ENCODE measurements at regions not wholly inside any gene's neighbourhood (a gene's known extent, or its start where the extent isn't known, plus 50 kb on each side); places are given as distances from the start of the nearest gene placed in this dataset.

- POLR2A ChIA-PET, result no interaction called here
- peaks cover 0 to 3% (median 0%) of the 10 kb centered on the region in 5 donors for H3K27me3 Mint-ChIP-seq
- no peak overlapping the region for H3K27ac Mint-ChIP-seq
- H3K4me3 Mint-ChIP-seq, result no peak overlapping the region
- H3K36me3 Mint-ChIP-seq, result no peaks in the 10 kb centered on the region
- peaks cover 0 to 4% (median 0%) of the 10 kb centered on the region in 9 donors for H3K9me3 Mint-ChIP-seq
- ATAC-seq, result no peak
- H3K4me1 Mint-ChIP-seq, result no peaks in the 10 kb centered on the region
- DNase-seq, result no peak
Measured at GRCh38 chr5:8598356-8598755, 729.4 kb downstream of the MTRR start.

- POLR2A ChIA-PET, result no interaction called here
- Mint-ChIP-seq H3K4me1 (no peaks in the 10 kb centered on the region), H3K9me3 (peaks cover 0 to 4% (median 0%) of the 10 kb centered on the region in 9 donors), H3K27me3 (peaks cover 0 to 3% (median 0%) of the 10 kb centered on the region in 5 donors), H3K36me3 (no peaks in the 10 kb centered on the region), H3K27ac (no peak overlapping the region), H3K4me3 (no peak overlapping the region)
- ATAC-seq, result no peak
- DNase-seq, result no peak
Measured at GRCh38 chr5:8598996-8599395, 730.0 kb downstream of the MTRR start.

GRCh38 chr5:8600843-8601242 is 731.9 kb downstream of the MTRR start:
- Mint-ChIP-seq H3K4me3 (no peak overlapping the region), H3K4me1 (no peaks in the 10 kb centered on the region), H3K27ac (no peak overlapping the region), H3K36me3 (no peaks in the 10 kb centered on the region), H3K9me3 (peaks cover 0 to 3% (median 0%) of the 10 kb centered on the region in 9 donors), H3K27me3 (peaks cover 0 to 3% (median 0%) of the 10 kb centered on the region in 5 donors)
- no peak for DNase-seq
- POLR2A ChIA-PET, result no interaction called here
- ATAC-seq, result no peak

GRCh38 chr5:8601831-8602354 is 732.9 kb downstream of the MTRR start:
- Mint-ChIP-seq H3K9me3 (peaks cover 0 to 3% (median 0%) of the 10 kb centered on the region in 9 donors), H3K27ac (no peak overlapping the region), H3K4me3 (no peak overlapping the region), H3K36me3 (no peaks in the 10 kb centered on the region), H3K4me1 (no peaks in the 10 kb centered on the region), H3K27me3 (peaks cover 0 to 3% (median 0%) of the 10 kb centered on the region in 5 donors)
- ATAC-seq (no peak), DNase-seq (no peak)
- POLR2A ChIA-PET, result no interaction called here

GRCh38 chr5:8606231-8606630 is 737.3 kb downstream of the MTRR start:
- H3K27me3 Mint-ChIP-seq, result peaks cover 0 to 3% (median 0%) of the 10 kb centered on the region in 5 donors
- peaks cover 0 to 5% (median 0%) of the 10 kb centered on the region in 9 donors for H3K9me3 Mint-ChIP-seq
- POLR2A ChIA-PET, result no interaction called here
- DNase-seq (no peak), ATAC-seq (no peak)
- no peak overlapping the region for H3K4me3 Mint-ChIP-seq
- no peaks in the 10 kb centered on the region for H3K4me1 Mint-ChIP-seq
- H3K27ac Mint-ChIP-seq, result no peak overlapping the region
- no peaks in the 10 kb centered on the region for H3K36me3 Mint-ChIP-seq

GRCh38 chr5:8611067-8611466 is 742.1 kb downstream of the MTRR start:
- Mint-ChIP-seq H3K9me3 (peaks cover 0 to 21% (median 2%) of the 10 kb centered on the region in 9 donors), H3K36me3 (no peaks in the 10 kb centered on the region), H3K4me3 (no peak overlapping the region), H3K27ac (no peak overlapping the region), H3K27me3 (peaks cover 0 to 1% (median 0%) of the 10 kb centered on the region in 5 donors), H3K4me1 (peaks cover 0 to 3% (median 0%) of the 10 kb centered on the region in 4 donors)
- POLR2A ChIA-PET, result no interaction called here
- ATAC-seq (no peak), DNase-seq (no peak)

- Mint-ChIP-seq H3K36me3 (no peaks in the 10 kb centered on the region), H3K9me3 (peaks cover 0 to 25% (median 2%) of the 10 kb centered on the region in 9 donors), H3K4me3 (no peak overlapping the region), H3K27me3 (peaks cover 0 to 1% (median 0%) of the 10 kb centered on the region in 5 donors), H3K4me1 (peaks cover 0 to 3% (median 0%) of the 10 kb centered on the region in 4 donors), H3K27ac (no peak overlapping the region)
- POLR2A ChIA-PET, result no interaction called here
- ATAC-seq, result no peak
- no peak for DNase-seq
Measured at GRCh38 chr5:8613078-8613685, 744.2 kb downstream of the MTRR start.

- ATAC-seq, result no peak
- Mint-ChIP-seq H3K27ac (no peak overlapping the region), H3K36me3 (no peaks in the 10 kb centered on the region)
Measured at GRCh38 chr5:8615142-8615858, 746.4 kb downstream of the MTRR start.

GRCh38 chr5:8628521-8628920 is 759.6 kb downstream of the MTRR start:
- Mint-ChIP-seq H3K27me3 (no peaks in the 10 kb centered on the region), H3K4me3 (no peak overlapping the region), H3K27ac (no peak overlapping the region), H3K4me1 (no peaks in the 10 kb centered on the region), H3K9me3 (peaks cover 0 to 12% (median 6%) of the 10 kb centered on the region in 9 donors), H3K36me3 (no peaks in the 10 kb centered on the region)
- ATAC-seq, result no peak
- POLR2A ChIA-PET, result no interaction called here
- DNase-seq, result no peak

More at GRCh38 chr5:8615142-8615858, 746.4 kb downstream of the MTRR start:
- Mint-ChIP-seq H3K9me3 (peaks cover 0 to 25% (median 2%) of the 10 kb centered on the region in 9 donors), H3K4me1 (peaks cover 0 to 3% (median 0%) of the 10 kb centered on the region in 4 donors), H3K4me3 (no peak overlapping the region), H3K27me3 (peaks cover 0 to 1% (median 0%) of the 10 kb centered on the region in 5 donors)
- POLR2A ChIA-PET, result no interaction called here
- DNase-seq, result no peak

- no peak for ATAC-seq
- Mint-ChIP-seq H3K27me3 (no peaks in the 10 kb centered on the region), H3K36me3 (no peaks in the 10 kb centered on the region), H3K4me3 (no peak overlapping the region), H3K27ac (no peak overlapping the region), H3K9me3 (peaks cover 0 to 16% (median 6%) of the 10 kb centered on the region in 9 donors), H3K4me1 (no peaks in the 10 kb centered on the region)
- DNase-seq, result no peak
- POLR2A ChIA-PET, result no interaction called here
Measured at GRCh38 chr5:8633259-8633658, 764.3 kb downstream of the MTRR start.

GRCh38 chr5:8633696-8634095 is 764.7 kb downstream of the MTRR start:
- no peaks in the 10 kb centered on the region for H3K27me3 Mint-ChIP-seq
- no peaks in the 10 kb centered on the region for H3K36me3 Mint-ChIP-seq
- H3K4me3 Mint-ChIP-seq, result no peak overlapping the region
- H3K4me1 Mint-ChIP-seq, result no peaks in the 10 kb centered on the region
- H3K9me3 Mint-ChIP-seq, result peaks cover 0 to 16% (median 6%) of the 10 kb centered on the region in 9 donors
- ATAC-seq, result no peak
- no peak overlapping the region for H3K27ac Mint-ChIP-seq
- no peak for DNase-seq
- POLR2A ChIA-PET, result no interaction called here

- Mint-ChIP-seq H3K27ac (no peak overlapping the region), H3K36me3 (no peaks in the 10 kb centered on the region), H3K9me3 (peaks cover 0 to 18% (median 6%) of the 10 kb centered on the region in 9 donors), H3K4me1 (no peaks in the 10 kb centered on the region), H3K4me3 (no peak overlapping the region), H3K27me3 (no peaks in the 10 kb centered on the region)
- POLR2A ChIA-PET, result no interaction called here
- ATAC-seq (no peak), DNase-seq (no peak)
Measured at GRCh38 chr5:8634219-8634618, 765.3 kb downstream of the MTRR start.

GRCh38 chr5:8641786-8642505 is 773.0 kb downstream of the MTRR start:
- POLR2A ChIA-PET, result no interaction called here
- Mint-ChIP-seq H3K27ac (no peak overlapping the region), H3K4me1 (no peaks in the 10 kb centered on the region), H3K36me3 (no peaks in the 10 kb centered on the region), H3K9me3 (peaks cover 0 to 20% (median 0%) of the 10 kb centered on the region in 9 donors), H3K27me3 (peaks cover 0 to 3% (median 0%) of the 10 kb centered on the region in 5 donors), H3K4me3 (no peak overlapping the region)
- ATAC-seq (no peak), DNase-seq (no peak)

All from naive thymus-derived CD8-positive, alpha-beta T cell (primary cell).